GM18499 (cell line): ENCODE measurements at regions not wholly inside any gene's neighbourhood (a gene's known extent, or its start where the extent isn't known, plus 50 kb on each side); places are given as distances from the start of the nearest gene placed in this dataset.

Source experiments
- ATAC-seq: cut with Tn5 transposase; IDR thresholded peaks from one replicate; pipeline ENCODE4 v1.9.1; 2021; ENCODE audit warnings: moderate number of reproducible peaks; ENCODE audit not compliant: insufficient read depth, unreplicated experiment

DNA sequence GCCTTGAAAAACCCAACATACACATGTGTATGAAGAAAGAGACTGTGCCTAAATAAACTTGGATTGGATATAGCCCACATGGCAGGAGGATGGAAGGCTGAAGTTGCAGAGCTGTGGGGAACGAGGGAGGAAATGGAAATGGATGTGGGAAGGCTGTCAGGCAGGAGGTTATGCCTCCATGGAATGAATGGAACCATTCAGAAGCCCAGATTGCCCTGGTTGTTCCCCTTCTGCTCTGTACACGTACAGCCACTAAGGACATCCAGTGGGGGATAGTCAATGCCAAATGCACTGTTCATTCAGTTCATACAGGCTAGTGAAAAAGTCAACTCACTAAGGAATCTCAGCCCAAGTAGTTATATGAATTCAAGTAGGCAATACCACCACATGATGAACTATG lies 463.7 kb downstream of the TNS1 start:
- no peak for ATAC-seq

DNA sequence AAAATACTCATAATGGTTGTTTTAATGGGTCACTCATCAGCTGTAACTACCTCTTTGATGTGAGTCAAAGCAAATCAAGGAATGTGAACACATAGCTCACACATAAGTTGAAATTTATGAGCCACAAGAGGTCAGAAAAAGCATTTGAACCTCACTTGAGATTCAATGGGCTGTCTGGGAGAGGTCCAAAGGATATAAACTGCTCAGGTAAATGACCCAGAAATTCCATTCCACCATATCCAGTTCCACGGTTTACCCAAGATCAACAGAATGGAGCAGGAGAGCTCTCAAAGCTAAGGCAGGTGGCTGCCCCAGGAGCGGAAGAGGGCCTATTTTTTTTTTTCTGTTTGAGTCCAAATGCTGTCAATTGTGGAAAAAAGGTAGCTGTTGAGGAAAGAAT lies 464.1 kb downstream of the TNS1 start:
- ATAC-seq, result no peak

DNA sequence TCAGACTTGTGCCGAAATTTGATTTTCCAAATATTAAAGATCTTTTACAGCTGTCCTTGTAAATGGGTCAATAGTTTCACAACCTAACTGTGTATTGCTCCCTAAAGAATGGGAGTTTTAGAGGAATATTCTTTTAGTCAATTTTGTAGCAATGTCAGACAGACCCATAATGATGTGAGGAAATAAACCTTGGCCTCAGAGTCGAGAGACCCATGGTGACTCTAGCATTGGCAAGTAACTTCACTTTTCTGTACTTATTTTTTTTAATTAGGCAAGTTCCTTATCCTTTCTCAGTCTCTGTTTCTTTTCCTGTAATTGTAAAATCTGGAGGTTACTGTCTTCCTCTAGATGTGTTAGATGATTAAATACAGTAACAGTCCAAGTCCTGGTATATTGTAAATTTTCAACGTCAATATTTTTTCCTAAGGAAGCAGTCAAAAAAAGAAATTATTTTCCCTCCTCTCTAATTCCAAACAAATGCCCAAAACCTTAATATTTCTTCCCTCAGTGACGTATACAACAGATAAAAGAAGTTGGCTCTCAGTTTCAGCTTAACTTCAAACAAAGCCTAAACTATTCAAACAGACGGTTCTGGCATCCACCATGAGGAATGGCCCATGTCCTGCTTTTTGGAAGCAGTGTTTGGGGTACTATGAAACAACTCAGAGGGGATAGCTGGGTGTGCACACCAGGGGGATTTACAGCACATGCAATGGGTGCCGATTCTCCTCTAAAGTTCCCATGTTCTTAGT lies 466.7 kb downstream of the TNS1 start:
- no peak for ATAC-seq

DNA sequence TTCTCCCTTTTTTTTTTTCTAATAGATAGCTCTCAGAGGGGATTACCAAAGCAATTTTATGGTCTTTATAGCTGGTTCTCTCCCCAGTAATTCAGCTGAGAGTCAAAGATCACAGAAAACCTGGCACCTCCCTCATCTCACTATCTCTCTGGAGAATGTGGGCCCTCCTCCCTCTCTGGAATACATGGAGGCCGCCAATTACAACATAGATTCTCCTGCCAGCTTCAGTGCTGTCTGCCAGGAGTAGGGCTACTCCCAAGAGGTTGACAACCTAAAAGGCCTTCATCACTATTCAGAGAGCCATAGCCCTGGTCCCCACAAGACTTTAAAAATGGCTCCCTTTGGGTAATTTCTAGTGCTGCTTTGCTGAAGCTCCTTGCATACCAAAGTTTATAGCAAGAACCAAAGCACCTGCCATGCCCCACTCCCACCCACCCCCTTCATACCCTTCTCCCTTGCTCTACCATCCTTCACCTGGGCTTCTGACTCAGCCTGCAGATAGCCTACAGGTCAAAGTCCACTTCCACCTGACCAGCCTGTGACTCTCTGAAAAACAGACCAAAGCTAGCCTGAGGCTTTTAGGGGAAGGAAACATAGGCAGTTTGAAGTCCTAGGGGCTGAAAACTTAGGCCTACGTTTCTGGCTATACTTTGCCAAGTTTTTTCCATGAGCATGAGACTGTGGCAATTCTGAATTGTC lies 472.3 kb downstream of the TNS1 start:
- ATAC-seq, result no peak

DNA sequence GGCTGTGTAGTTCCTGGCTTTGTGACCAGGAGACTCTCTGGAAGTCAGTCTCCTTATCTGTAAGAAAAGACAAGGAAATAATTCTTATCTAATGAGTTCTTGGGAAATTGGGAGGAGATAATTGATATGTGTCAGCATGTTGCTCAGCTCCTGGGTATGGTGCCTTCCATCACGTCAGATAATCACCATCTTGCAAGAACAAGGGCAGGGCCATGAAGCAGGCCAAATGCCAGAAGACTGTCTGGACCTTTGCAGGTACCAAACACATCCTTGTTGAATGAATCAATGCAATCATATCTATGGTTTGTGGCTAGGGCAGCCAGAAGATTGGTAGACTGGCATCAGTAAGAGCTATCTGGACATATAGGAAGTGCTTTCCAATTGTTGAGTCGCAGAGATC lies 473.5 kb downstream of the TNS1 start:
- no peak for ATAC-seq

DNA sequence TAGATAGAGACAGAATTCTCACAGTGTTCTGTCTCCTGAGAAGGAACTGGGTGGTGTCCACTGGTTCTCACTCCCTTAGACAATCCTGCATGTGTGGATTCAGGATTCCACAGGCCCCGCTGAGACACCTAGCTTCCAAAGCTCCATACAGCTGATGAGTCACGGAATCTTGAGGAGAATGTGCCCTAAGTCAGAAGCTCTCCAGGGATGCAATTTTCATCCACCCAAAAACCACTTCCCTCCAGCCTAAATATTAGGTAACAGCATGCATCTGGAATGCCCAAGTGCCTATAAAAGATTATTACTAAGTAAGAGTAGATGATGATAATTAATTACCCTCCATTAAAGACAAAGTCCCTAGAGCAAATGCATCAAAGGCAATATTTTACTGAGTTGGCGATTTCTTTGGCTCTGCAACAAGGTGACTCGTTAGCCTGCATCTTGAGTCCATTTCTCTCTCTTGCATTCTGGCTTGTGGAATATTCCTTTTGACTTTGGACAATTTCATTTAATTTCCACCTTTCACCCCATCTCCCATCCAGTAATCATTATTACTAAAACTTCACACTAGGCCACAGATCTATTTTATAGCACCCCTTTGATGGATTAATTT lies 475.1 kb downstream of the TNS1 start:
- no peak for ATAC-seq

DNA sequence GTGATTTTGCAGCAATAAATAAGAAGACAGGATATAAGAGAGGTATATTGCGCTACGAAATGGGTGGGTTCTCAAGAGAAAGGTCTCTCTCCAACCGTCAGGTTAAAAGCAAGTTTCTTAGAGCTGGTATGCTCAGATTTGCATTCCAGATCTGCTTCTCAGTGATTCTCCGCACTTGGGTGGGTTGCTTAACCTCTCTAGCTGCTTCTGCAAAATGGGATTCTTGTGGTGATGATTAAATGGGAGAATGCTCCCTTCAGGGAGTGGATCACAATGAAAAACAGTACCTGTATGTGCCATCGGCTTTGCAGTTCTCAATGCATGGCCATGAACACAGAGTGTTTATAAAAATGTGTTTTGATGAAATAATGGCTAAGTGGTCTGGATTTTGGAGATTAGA lies 477.7 kb downstream of the TNS1 start:
- no peak for ATAC-seq

DNA sequence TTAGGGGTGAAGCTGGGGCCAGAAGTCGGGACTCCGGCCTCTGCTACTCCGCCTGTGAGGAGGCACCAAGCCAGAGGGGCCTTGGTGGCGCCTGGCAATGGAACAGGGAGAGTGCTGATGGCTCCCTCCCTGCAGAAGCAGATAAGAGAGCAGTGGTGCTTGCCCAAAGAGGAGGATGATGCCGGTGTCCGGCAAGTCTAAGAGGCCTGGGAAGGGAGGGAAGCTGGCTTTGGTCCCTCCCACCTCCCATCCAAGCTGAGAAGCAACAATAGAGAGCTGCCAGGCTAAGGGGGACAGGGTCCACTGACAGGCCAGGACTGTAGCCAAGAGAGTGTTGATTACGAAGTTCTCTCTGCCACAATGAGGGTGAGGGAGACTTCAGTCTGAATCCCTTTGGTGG lies 479.5 kb downstream of the TNS1 start:
- ATAC-seq, result no peak

DNA sequence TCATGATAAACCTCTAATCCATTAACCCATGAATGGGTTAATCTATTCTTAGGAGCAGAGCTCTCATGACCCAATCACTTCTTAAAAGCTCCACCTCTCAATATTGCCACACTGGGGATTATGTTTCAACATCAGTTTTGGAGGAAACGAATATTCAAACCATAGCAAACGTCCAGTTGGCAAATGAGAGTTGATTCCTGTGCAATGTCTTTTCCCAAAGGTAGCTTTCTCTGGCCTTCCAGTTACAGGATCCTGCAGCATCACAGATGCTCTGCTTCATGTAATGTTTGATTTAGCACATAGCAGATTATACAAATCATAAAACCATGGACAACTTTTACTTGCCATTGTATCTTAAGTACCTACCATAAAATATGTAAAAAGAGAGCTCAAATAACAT lies 481.0 kb downstream of the TNS1 start:
- ATAC-seq, result no peak

DNA sequence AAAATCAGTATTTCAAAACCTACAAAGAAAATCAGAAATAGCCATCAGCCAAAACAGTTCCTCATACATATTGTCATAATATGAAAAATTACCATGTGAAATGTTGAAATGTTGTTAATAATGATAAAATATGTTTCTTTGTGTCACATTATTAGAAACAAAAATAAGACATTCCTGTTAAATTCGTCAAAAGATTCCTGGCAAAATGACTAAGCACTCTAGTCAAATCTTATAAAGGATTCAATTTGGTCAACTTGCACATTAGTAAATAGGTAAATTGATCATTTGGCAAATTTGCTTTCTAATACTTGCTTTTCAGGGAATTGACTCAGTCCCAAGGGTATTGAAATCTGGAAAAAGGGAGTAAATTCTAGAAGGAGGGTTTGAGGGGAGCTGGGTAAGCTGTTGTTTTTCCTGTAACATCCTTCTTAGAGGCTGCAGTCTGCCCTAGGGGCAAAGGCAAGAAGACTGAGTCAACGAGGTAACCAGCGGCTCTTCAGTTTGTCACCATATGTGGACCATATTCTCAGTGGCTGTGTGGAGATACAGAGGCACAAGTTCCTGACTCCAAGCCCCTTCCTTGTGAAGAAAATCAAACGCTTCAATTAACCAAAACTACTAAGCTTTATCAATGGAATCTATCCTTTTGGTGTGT lies 482.3 kb downstream of the TNS1 start:
- ATAC-seq, result no peak

DNA sequence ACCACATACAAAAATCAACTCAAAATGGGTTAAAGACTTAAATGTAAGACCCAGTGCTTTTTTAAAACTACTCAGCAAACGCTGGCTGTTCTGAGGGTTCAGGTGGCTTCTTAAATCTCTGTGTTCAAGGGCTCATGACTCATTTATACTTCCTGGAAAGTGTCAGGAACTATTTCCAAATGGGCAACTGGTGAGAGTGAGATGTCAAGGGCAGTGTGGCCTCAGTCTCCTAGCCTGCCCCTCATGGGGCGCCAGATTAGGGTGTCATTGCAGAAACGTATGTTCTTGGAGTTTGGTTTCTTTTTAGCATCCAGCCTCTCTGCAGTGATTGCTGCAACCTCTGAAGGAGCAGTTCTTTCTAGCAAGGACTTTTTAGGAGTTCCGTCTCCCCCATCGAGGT lies 485.4 kb downstream of the TNS1 start:
- no peak for ATAC-seq

DNA sequence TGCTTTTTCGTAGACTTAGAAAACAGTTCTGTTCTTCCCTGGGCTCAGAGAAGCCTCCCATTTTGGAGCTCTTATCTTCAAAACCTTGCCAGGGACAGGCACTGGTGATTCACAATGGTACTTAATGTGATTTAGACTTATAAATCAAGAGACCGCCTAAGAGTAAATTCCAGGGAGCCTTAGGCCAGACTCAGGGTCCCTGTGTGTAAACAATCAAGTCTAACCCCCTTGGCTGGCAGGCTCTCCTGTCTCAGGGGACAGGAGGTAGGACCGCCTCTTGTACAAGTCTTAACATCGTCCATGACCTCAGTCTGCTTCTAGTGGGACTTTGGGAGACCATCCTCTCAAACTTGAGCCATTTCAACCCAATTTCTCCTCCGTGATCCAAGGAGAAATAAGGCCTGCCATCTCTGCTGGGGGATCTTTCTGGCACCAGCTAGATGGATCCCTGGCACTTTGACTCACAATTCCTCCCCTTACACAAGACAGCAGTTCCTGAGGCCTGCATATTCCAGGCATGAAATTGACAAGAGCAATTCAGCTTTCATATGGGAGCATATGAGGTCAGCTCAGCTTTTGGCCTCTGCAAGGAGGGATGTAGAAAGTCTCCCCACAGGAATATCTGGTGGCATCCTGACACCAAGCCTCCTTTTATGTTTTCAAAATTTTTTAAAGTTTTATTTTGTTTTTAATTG lies 487.0 kb downstream of the TNS1 start:
- ATAC-seq, result no peak

DNA sequence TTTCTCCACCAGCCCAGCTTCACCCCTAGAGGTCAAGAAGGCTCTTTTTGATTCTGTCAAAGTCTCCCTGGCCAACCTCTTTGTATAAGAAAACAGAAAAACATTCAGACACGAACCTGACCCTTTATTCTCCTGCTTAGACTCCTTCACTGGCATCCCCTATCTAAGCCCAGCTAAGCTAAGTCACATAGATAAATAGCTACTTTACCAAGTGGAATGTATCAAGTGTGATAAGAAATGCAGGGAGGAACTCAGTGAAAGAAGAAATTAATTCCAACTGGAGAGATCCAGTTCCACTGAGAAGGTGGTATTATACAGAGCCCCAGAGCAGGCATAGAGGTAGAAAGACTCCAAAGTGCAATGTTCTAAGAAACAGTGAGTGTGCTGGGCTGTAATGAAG lies 489.5 kb downstream of the TNS1 start:
- no peak for ATAC-seq

DNA sequence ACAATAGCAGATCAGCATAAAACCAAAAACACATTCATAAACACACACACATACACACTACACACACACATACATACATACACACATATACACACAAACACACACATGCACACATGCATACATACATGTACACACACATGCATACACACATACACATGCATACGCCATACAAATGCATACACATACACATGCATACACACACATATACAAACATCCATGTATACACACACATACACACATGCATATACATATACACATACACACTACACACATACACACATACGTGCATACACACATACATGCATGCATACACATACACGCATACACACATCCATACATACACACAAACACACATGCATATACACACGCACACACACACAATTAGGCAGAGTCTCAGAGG lies 490.1 kb downstream of the TNS1 start:
- ATAC-seq, result no peak

DNA sequence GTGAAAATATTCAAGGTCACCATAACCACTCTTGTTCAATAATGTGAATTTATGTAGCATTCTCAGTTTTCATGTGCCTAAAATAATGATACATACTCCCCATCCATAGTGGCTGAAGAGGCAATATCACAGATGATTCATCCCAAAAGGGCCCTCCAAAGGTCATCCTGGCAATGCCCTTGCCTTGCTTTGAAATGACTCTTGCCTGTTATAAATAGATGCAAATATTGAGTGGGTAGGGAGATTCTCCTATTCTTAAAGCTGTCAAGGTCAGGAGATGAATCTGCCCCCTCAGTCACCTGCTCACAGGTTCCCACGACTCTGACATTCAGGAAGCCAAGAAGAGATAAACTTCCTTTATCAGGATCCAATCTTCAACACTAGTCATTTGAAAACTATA lies 490.5 kb downstream of the TNS1 start:
- no peak for ATAC-seq

DNA sequence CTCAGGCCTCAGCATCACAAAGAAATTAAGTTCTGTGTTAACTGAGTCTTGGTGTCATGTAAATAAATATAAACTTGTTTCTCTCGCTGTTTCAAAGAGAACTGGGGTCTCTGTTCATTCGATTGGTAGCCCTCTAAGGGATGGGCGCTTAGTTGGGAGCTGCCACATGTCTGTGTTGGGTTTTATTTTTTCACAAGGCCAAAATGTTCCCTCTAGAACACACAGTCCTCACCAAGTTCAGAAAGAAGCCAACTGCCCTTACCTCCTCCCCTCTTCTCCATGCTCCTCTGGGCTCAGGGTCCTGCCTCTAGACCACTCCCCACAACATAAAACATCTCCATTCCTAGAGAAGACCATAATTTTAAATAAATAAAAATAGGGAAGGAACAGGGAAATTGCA lies 490.9 kb downstream of the TNS1 start:
- no peak for ATAC-seq

DNA sequence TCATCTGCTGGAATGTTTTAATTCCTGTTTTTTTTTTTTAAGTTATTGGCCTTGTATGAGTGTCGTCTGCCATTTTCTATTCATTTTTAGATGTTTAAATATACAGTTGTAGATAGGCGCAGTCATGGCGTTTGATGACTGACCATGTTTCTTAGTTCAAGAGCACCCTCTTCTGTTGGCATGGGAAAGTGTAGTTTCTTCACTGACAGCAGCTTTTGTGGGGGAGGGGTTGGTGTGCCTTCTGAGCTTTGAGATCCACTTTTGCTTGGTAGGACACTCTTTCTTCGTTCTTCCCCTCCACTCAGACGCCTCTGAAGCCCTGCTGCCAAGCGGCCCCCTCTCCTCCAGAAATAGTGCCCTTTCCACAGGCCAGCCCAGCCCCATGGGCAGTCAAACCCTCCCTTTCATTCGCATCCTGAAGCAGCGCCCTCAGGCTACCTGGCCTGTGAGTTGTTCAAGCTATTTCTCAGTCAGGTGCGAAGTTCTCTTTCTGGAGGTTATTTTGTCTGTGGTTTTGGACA lies 492.0 kb downstream of the TNS1 start:
- no peak for ATAC-seq

DNA sequence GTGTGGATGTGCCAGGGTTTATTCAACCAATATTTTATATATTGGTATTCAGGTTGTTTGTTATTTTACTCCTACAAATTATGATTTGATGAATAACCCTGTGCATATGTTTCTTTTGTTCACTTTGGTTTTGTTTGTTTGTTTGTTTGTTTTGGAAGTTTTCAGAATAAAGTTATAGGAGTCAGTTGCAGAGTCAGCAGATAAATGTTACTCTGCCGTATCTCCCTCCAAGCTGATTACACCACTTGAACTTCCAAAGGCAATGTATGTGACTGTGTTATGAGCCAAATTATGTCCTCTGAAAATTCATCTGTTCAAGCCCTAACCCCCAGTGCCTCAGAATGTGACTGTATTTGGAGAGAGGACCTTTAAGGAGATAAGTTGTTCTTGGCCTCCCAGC lies 497.5 kb downstream of the TNS1 start:
- no peak for ATAC-seq

DNA sequence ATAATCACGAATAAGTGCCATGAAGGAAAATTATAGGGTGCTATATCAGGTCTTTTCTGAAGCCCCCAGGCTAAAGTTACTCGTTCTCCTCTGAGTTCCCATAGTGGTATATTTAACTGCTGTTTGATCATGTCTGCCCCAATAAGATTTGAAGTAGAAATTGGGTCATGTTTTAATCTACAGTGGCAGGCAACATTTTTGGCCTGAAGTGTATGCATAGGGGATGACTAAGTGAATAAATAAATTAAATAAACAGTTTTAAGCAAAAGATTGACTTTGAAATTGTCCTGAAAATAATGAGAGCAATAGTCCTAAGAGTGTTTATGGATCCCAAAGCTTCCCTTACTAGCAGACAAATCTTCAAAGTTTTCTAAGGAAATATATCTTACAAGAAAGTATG lies 500.9 kb downstream of the TNS1 start:
- ATAC-seq, result no peak

DNA sequence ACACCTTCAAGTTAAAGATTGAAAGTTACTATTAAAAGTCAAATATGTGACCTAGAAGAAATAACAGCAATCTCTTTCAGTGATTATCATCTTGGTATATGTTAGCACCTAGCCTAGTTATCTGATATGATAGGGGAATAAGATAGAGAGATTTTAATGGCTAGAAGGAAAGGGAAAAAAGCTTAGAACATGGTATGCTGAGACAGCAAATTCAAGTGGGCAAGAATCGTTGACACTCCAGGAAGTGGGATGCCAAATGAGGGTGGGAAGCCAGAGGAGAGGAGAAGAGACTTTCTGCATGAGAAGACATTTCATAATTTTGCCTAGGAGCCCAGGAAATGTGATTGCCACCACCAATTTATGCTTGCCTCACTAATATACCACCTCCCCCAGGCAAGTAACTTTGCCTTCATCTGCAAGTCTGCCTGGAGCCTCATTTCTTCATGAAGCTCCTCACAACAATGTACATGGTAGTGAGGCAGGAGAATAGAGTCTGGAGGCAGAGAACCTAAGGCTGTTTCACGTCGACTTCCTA lies 504.9 kb downstream of the TNS1 start:
- no peak for ATAC-seq
